Ovary (tissue), 7 donors: ENCODE measurements at regions not wholly inside any gene's neighbourhood (a gene's known extent, or its start where the extent isn't known, plus 50 kb on each side); places are given as distances from the start of the nearest gene placed in this dataset.

Source experiments
- DNase-seq, 5 donors: peaks; one replicate each; pipeline ENCODE4 v3.0.0-alpha.2; 2019 to 2020
- H3K27ac ChIP-seq, 2 donors: fragments of 200-600 bp; one replicate each; pipeline versions ENCODE4 v1.5.1 to v1.8.0; 2019 to 2022
- H3K27me3 ChIP-seq: fragments of 200-600 bp; one replicate; pipeline ENCODE4 v1.8.0; 2022
- H3K36me3 ChIP-seq: fragments of 200-600 bp; sonication (generic); one replicate; pipeline ENCODE4 v1.5.1; 2019
- H3K4me1 ChIP-seq: one replicate; pipeline ENCODE4 v1.8.1; 2013; ENCODE audit warnings: mild to moderate bottlenecking, moderate library complexity; ENCODE audit not compliant: insufficient read depth
- H3K4me3 ChIP-seq: fragments of 200-600 bp; sonication (generic); one replicate; pipeline ENCODE4 v1.5.1; 2017
- H3K9me3 ChIP-seq, 2 donors: fragments of 200-600 bp in 1 of 2; sonication (generic) in 1 of 2; one replicate each; pipeline versions ENCODE4 v1.5.1 to v1.8.1; 2013 to 2019; ENCODE audit warnings: mild to moderate bottlenecking in 1 of 2, moderate library complexity in 1 of 2
- CTCF ChIP-seq, 3 donors: fragments of 450-650 bp in 2 of 3; fragments of 200-600 bp in 1 of 3; IDR thresholded peaks; one replicate each; pipeline versions ENCODE4 v1.5.1 to v1.8.0; 2016 to 2022; ENCODE audit warnings: antibody characterized with exemption in 3 of 3, mild to moderate bottlenecking in 1 of 3
- EP300 ChIP-seq: sonication (generic); formaldehyde crosslinking; IDR thresholded peaks from one replicate; pipeline ENCODE4 v1.6.1; 2017; ENCODE audit warnings: antibody characterized with exemption
- POLR2A ChIP-seq: fragments of 450-650 bp; IDR thresholded peaks from one replicate; pipeline ENCODE4 v1.6.1; 2017; ENCODE audit warnings: antibody characterized with exemption, mild to moderate bottlenecking, moderate library complexity
- WGBS, 3 donors: extraction: QIAGEN DNeasy Blood & Tissue Kit in 1 of 3; methylation state at CpG; one replicate each; pipeline versions ENCODE4 v1.1.5 to v1.1.7; 2013 to 2017; 5-methylcytosine and 5-hydroxymethylcytosine counted together
- intact Hi-C, 4 donors: fragments of 100-400 bp; cut with DNase I; formaldehyde crosslinking; loops; one replicate each; pipeline versions ENCODE4 v1.11.0 to v1.15.1; 2022 to 2023
- donor health status: DM: no; HTN: no; CAD: no; lungs with moderate emphysema.
- donor health status: DM: no; HTN: no; CAD: no.
- donor health status: Bipolar disorder and iron deficiency.
- donor health status: DM: no; HTN: no; CAD: no.
- donor health status: DM: yes; HTN: yes; CAD: no.

DNA sequence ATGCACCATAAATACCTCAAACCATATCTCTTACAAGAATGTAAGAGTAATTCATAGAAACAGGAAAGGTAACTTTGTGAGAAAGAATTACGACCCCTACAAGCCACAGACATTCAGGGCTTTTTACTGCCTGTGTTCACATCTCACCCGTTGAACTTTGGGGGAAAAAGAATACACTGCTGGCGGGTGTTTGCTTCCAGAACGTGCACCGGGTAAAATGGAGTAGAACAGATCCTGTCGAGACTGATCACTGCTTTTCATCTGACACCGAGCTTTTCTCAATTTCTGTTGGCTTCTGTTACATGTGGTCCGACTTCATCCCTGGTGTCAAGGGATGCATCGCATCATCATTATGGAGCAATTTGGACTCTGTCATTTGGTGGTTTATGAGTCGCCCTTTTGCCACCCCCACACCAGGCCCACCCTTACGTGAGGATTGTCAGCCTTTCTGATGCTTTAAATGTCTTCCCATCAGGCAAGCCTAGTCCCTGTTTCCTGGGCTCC, 219.2 kb upstream of the ZFP64 start:
- intact Hi-C loops, result no loop called here
- no peak overlapping the region for H3K4me3 ChIP-seq
- peaks cover 0 to 5% of the 10 kb centered on the region in 2 donors for H3K9me3 ChIP-seq
- no peak for TF ChIP-seq EP300
- TF ChIP-seq POLR2A, result no peak
- no peak for TF ChIP-seq CTCF (IDR thresholded peaks at IDR 0.05)
- no peaks in the 10 kb centered on the region for H3K27me3 ChIP-seq
- H3K27ac ChIP-seq, result no peak overlapping the region
- no peaks in the 10 kb centered on the region for H3K4me1 ChIP-seq
- 51 to 63% (median 60%) methylated on average over 11 of the region's 11 CpGs for WGBS, 3 donors
- no peaks in the 10 kb centered on the region for H3K36me3 ChIP-seq
- no peak for DNase-seq

- no peak overlapping the region for H3K4me3 ChIP-seq
- intact Hi-C loops, result no loop called here
- H3K27me3 ChIP-seq, result no peaks in the 10 kb centered on the region
- 17 to 26% (median 21%) methylated on average over 11 of the region's 11 CpGs for WGBS, 3 donors
- no peaks in the 10 kb centered on the region for H3K36me3 ChIP-seq
- no peaks in the 10 kb centered on the region for H3K4me1 ChIP-seq
- H3K9me3 ChIP-seq, result peaks cover 0 to 5% of the 10 kb centered on the region in 2 donors
- no peak overlapping the region for H3K27ac ChIP-seq
- TF ChIP-seq POLR2A (no peak), EP300 (no peak), CTCF (IDR thresholded peaks at IDR 0.05) (no peak)
- no peak for DNase-seq
These were observed 218.6 kb upstream of the ZFP64 start for GRCh38 chr20:52410182-52410647.

GRCh38 chr20:52405986-52406385, 214.4 kb upstream of the ZFP64 start:
- DNase-seq, result no peak
- no peaks in the 10 kb centered on the region for H3K36me3 ChIP-seq
- WGBS, 3 donors, result 96 to 100% (median 97%) methylated on average over 2 of the region's 2 CpGs
- intact Hi-C loops, result no loop called here
- TF ChIP-seq POLR2A (no peak), EP300 (no peak), CTCF (IDR thresholded peaks at IDR 0.05) (no peak)
- H3K27ac ChIP-seq, result no peak overlapping the region
- no peaks in the 10 kb centered on the region for H3K4me1 ChIP-seq
- no peak overlapping the region for H3K4me3 ChIP-seq
- H3K9me3 ChIP-seq, result no peaks in the 10 kb centered on the region
- no peaks in the 10 kb centered on the region for H3K27me3 ChIP-seq

- WGBS, 3 donors, result 41 to 68% (median 62%) methylated on average over 1 of the region's 1 CpG
- no peak for DNase-seq
- TF ChIP-seq CTCF (IDR thresholded peaks at IDR 0.05) (no peak), POLR2A (no peak), EP300 (no peak)
- Histone ChIP-seq H3K36me3 (no peaks in the 10 kb centered on the region), H3K27me3 (no peaks in the 10 kb centered on the region), H3K4me1 (no peaks in the 10 kb centered on the region), H3K9me3 (no peaks in the 10 kb centered on the region), H3K27ac (no peak overlapping the region), H3K4me3 (no peak overlapping the region)
- intact Hi-C loops, result no loop called here
These were observed 213.8 kb upstream of the ZFP64 start for GRCh38 chr20:52405417-52405816.
